ENCODE measurements at regions not wholly inside any gene's neighbourhood (a gene's known extent, or its start where the extent isn't known, plus 50 kb on each side); places are given as distances from the start of the nearest gene placed in this dataset.

DNA sequence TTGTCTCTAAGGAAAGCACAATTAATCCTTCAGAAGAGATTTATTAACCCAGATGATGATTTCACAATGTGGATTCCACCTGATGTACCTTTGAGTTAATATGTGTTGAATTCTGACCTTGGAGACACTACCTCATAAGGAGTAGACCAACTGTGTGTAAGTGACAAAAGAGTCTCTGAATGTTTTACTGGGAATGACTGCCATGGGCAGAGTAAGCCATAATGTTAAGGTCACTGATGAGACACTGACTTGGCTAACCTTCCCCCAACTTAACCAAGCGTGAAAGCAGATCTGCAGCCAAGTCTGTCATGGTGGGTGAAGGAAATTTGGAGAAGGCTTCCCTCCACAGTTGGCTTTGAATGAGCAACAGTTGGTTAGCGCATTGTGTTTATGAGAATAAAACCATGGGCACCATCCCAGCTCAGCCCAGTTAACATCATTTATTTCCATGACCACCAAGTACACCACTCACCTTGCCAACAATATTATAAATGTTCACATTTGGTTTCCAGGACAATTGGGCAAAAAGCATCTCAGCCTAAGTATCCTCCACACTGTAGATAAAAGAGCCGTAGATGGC, 618.5 kb downstream of the KCNJ2 start:
- no peaks in the 10 kb centered on the region for H3K27me3 ChIP-seq (replicated peaks in 1 of 4; ENCODE audit: control insufficient read depth in 3 of 4, extremely low read depth in 1 of 4, insufficient read depth in 3 of 4, low read length in 3 of 4)
- no peak overlapping the region for H3K4me3 ChIP-seq (ENCODE audit: extremely low read depth in 1 of 4, insufficient read depth in 2 of 4, low read depth in 3 of 4, low read length in 4 of 4)
- no peak overlapping the region for H4K8ac ChIP-seq (ENCODE audit: extremely low read depth, insufficient read depth, low read length)
- H2BK120ac ChIP-seq (replicated peaks; ENCODE audit: low read depth, low read length) = no peak overlapping the region
- no peak overlapping the region for H3K18ac ChIP-seq (ENCODE audit: extremely low read depth, low read length)
- no peak overlapping the region for H3K14ac ChIP-seq (ENCODE audit: insufficient read length)
- no peak overlapping the region for H4K91ac ChIP-seq (replicated peaks; ENCODE audit: insufficient read length, low read length)
- H2BK5ac ChIP-seq (ENCODE audit: low read depth, low read length) = no peak overlapping the region
- H2BK12ac ChIP-seq (ENCODE audit: low read depth, low read length) = no peak overlapping the region
- H3K4me2 ChIP-seq (ENCODE audit: insufficient read depth in 1 of 2, low read depth in 2 of 2, low read length in 2 of 2) = no peak overlapping the region
- no peaks in the 10 kb centered on the region for H3K79me1 ChIP-seq (ENCODE audit: low read depth, low read length)
- DNase-seq (ENCODE audit: low read depth in 1 of 2, low spot score in 2 of 2) (no peak), FAIRE-seq (no peak)
- no peaks in the 10 kb centered on the region for H4K20me1 ChIP-seq (replicated peaks in 1 of 2; ENCODE audit: control insufficient read depth in 1 of 2, insufficient read depth in 2 of 2, low read length in 2 of 2)
- TF ChIP-seq KDM1A (IDR thresholded peaks at IDR 0.05; ENCODE audit: borderline replicate concordance, low read length) = no peak
- TF ChIP-seq SP2 (IDR thresholded peaks at IDR 0.05; ENCODE audit: low read length) = no peak
- no peak for TF ChIP-seq CHD2 (IDR thresholded peaks at IDR 0.05; ENCODE audit: low read length)
- TF ChIP-seq POU5F1 (IDR thresholded peaks at IDR 0.05; ENCODE audit: low read depth, low read length) = no peak
- TF ChIP-seq FOSL1 (IDR thresholded peaks at IDR 0.05; ENCODE audit: insufficient read depth, low read depth, low read length) = no peak
- TF ChIP-seq NRF1 (IDR thresholded peaks at IDR 0.05; ENCODE audit: low read depth, low read length) = no peak
- no peak for TF ChIP-seq EZH2 (IDR thresholded peaks at IDR 0.05; ENCODE audit: low read depth, low read length, severe bottlenecking)
- TF ChIP-seq EGR1 (IDR thresholded peaks at IDR 0.05; ENCODE audit: borderline replicate concordance, low read depth, low read length) = no peak
- no peak for TF ChIP-seq HDAC2 (IDR thresholded peaks at IDR 0.05; ENCODE audit: borderline replicate concordance in 1 of 2, low read depth in 2 of 2, low read length in 2 of 2)
- TF ChIP-seq RBBP5 (IDR thresholded peaks at IDR 0.05; ENCODE audit: borderline replicate concordance, low read depth, low read length) = no peak
- no peak for TF ChIP-seq SIX5 (IDR thresholded peaks at IDR 0.05; ENCODE audit: low read depth, low read length)
- TF ChIP-seq CREB1 (IDR thresholded peaks at IDR 0.05) = no peak
- TF ChIP-seq TEAD4 (IDR thresholded peaks at IDR 0.05; ENCODE audit: low read depth, low read length) = no peak
- no peak for TF ChIP-seq EP300 (IDR thresholded peaks at IDR 0.05; ENCODE audit: borderline replicate concordance in 1 of 2, low read depth in 2 of 2, low read length in 2 of 2)
- no peak overlapping the region for H3K4ac ChIP-seq (replicated peaks; ENCODE audit: insufficient read length, low read depth, low read length)
- H4K5ac ChIP-seq (ENCODE audit: insufficient read length, low read depth, low read length) = no peak overlapping the region
- no peaks in the 10 kb centered on the region for H3K36me3 ChIP-seq (ENCODE audit: control insufficient read depth in 2 of 4, insufficient read depth in 4 of 4, low read length in 3 of 4)
- no peak overlapping the region for H3K9ac ChIP-seq (replicated peaks in 1 of 4; ENCODE audit: extremely low read depth in 1 of 4, low read depth in 3 of 4, low read length in 3 of 4)
- H2BK20ac ChIP-seq (ENCODE audit: low read length) = no peak overlapping the region
- 90% methylated on average over 3 of the region's 3 CpGs; no CpG with 5 or more reads in 1 of the 2 experiments for WGBS, 2 experiments (ENCODE audit: extremely low coverage in 1 of 2, insufficient coverage in 1 of 2, insufficient read length in 1 of 2, insufficient replicate concordance in 2 of 2, low coverage in 1 of 2, low lambda C conversion rate in 2 of 2, missing lambda C conversion rate in 1 of 2)
- POLR2A ChIA-PET (ENCODE audit: partially characterized antibody) = no interaction called here
- CTCF ChIA-PET (ENCODE audit: partially characterized antibody) = interaction anchor here (0.6 kb wide), 1 partner anchor 102 kb away, joined by 3 read pairs; no protein-coding TSS in a partner anchor
- H2AFZ ChIP-seq (ENCODE audit: low read length) = no peak overlapping the region
- peaks cover 4% of the 10 kb centered on the region; the same call in 1 of the 2 replicates for H3K23me2 ChIP-seq (ENCODE audit: low read depth, low read length)
- no peaks in the 10 kb centered on the region for H3K79me2 ChIP-seq (ENCODE audit: control insufficient read depth in 1 of 2, insufficient read depth in 2 of 2, low read length in 2 of 2)
- no peak overlapping the region for H2BK15ac ChIP-seq (ENCODE audit: low read length)
- H2AK5ac ChIP-seq (ENCODE audit: low read depth, low read length) = no peak overlapping the region
- H3K23ac ChIP-seq (ENCODE audit: insufficient read length) = no peak overlapping the region
- no peaks in the 10 kb centered on the region for H3K9me3 ChIP-seq (ENCODE audit: insufficient read depth in 2 of 2, low read depth in 1 of 2, low read length in 1 of 2)
- no peak overlapping the region for H3K56ac ChIP-seq (replicated peaks; ENCODE audit: insufficient read length, low read depth, low read length)
- no peak overlapping the region for H3K27ac ChIP-seq (ENCODE audit: low read depth, low read length)
- no peaks in the 10 kb centered on the region for H3K4me1 ChIP-seq (replicated peaks in 1 of 4; ENCODE audit: control insufficient read depth in 3 of 4, insufficient read depth in 4 of 4, low read length in 3 of 4)
